ENCODE measurements at regions not wholly inside any gene's neighbourhood (a gene's known extent, or its start where the extent isn't known, plus 50 kb on each side); places are given as distances from the start of the nearest gene placed in this dataset.
"Not testable (repeated sequence)": the region's sequence is repeated elsewhere in the genome, so short reads cannot be mapped to it uniquely, and the experiment has no call there.

DNA sequence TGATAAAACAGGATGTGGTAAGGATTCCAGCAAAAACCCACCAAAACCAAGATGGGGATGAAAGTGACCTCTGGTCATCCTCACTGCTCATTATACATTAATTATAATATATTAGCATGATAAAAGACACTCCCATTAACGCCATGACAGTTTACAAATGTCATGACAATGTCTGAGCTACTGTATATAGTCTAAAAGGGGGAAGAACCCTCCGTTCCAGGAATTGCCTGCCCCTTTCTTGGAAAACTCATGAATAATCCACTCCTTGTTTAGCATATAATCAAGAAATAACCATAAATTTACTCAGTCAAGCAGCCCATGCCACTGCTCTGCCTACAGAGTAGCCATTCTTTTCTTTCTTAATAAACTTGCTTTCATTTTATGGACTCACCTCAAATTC is 96.4 kb upstream of the VLDLR start:
- Mint-ChIP-seq H3K9me3 (ENCODE audit: unreplicated experiment) (peaks cover 5% of the 10 kb centered on the region), H3K4me1 (ENCODE audit: low read depth, unreplicated experiment) (peaks cover 5% of the 10 kb centered on the region), H3K4me3 (ENCODE audit: unreplicated experiment) (no peak overlapping the region), H3K27ac (ENCODE audit: unreplicated experiment) (no peak overlapping the region), H3K27me3 (ENCODE audit: unreplicated experiment) (peaks cover 2% of the 10 kb centered on the region), H3K36me3 (ENCODE audit: unreplicated experiment) (peaks cover 10% of the 10 kb centered on the region)
- TF ChIP-seq, protein P1, sequence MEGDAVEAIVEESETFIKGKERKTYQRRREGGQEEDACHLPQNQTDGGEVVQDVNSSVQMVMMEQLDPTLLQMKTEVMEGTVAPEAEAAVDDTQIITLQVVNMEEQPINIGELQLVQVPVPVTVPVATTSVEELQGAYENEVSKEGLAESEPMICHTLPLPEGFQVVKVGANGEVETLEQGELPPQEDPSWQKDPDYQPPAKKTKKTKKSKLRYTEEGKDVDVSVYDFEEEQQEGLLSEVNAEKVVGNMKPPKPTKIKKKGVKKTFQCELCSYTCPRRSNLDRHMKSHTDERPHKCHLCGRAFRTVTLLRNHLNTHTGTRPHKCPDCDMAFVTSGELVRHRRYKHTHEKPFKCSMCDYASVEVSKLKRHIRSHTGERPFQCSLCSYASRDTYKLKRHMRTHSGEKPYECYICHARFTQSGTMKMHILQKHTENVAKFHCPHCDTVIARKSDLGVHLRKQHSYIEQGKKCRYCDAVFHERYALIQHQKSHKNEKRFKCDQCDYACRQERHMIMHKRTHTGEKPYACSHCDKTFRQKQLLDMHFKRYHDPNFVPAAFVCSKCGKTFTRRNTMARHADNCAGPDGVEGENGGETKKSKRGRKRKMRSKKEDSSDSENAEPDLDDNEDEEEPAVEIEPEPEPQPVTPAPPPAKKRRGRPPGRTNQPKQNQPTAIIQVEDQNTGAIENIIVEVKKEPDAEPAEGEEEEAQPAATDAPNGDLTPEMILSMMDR (IDR thresholded peaks at IDR 0.05; ENCODE audit: partially characterized antibody, unreplicated experiment): no peak
- DNase-seq: no peak

DNA sequence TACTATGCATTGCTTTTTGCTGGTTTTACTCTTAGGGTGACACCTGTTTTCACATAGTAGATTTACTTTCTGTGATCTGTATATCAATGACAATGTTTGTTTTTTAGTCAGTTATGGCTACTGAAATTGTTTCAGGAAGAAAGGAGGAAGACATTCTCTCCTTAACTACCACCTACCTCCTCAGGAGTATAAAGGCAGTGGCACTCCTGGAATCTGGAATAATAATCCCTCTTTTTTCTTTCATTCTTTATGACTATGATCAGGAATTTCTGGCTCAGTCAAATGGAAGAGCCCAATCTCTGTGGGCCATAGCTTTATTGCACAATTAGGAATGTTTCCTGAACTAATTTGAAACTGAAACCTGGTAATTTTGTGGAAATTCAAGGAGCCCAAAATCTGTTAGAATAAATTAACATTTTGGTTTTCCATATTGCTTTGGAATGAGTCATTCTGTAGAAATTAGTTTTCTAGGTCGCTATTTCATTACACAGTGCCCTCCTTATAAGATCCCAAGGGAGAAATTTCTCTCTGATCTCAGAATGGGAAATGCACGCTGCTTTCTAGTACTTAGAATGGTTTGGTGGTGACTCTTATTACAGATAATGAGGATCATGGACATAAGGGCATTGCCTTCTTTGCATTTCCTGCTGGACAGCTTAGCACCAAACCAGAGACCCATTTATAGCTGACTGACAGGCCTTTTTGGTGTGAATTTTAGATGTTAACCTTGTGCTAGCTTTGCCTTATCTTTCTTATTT is 95.3 kb upstream of the VLDLR start:
- no peak overlapping the region for H3K4me3 Mint-ChIP-seq (ENCODE audit: unreplicated experiment)
- TF ChIP-seq, protein P1 (IDR thresholded peaks at IDR 0.05; ENCODE audit: partially characterized antibody, unreplicated experiment): no peak
- peaks cover 4% of the 10 kb centered on the region for H3K4me1 Mint-ChIP-seq (ENCODE audit: low read depth, unreplicated experiment)
- peaks cover 5% of the 10 kb centered on the region for H3K9me3 Mint-ChIP-seq (ENCODE audit: unreplicated experiment)
- no peak for DNase-seq
- H3K27ac Mint-ChIP-seq (ENCODE audit: unreplicated experiment): no peak overlapping the region
- H3K36me3 Mint-ChIP-seq (ENCODE audit: unreplicated experiment): peaks cover 7% of the 10 kb centered on the region
- peaks cover 2% of the 10 kb centered on the region for H3K27me3 Mint-ChIP-seq (ENCODE audit: unreplicated experiment)

DNA sequence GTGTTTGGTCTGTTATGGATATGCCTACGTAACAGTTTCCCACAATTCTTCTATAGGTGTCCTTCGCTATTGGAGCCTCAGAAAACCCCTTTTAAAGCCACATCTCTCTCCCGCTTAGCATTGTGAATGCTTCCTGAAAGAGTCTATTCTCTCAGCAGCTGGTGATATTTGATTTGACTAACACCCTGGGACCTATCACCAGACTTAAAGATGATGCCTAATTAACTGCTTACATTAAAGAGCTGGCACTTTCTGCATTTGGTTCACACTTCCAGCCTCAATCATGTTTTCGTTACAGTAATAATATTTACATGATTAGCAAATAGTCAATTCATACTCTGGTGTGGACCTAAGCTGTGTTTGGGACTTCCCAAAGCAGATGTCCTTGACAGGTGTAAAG is 90.1 kb upstream of the VLDLR start:
- H3K4me3 Mint-ChIP-seq (ENCODE audit: unreplicated experiment): no peak overlapping the region
- no peaks in the 10 kb centered on the region for H3K4me1 Mint-ChIP-seq (ENCODE audit: low read depth, unreplicated experiment)
- DNase-seq: no peak
- TF ChIP-seq, protein P1 (IDR thresholded peaks at IDR 0.05; ENCODE audit: partially characterized antibody, unreplicated experiment): no peak
- peaks cover 2% of the 10 kb centered on the region for H3K9me3 Mint-ChIP-seq (ENCODE audit: unreplicated experiment)
- peaks cover 7% of the 10 kb centered on the region for H3K36me3 Mint-ChIP-seq (ENCODE audit: unreplicated experiment)
- H3K27me3 Mint-ChIP-seq (ENCODE audit: unreplicated experiment): no peaks in the 10 kb centered on the region
- H3K27ac Mint-ChIP-seq (ENCODE audit: unreplicated experiment): no peak overlapping the region

DNA sequence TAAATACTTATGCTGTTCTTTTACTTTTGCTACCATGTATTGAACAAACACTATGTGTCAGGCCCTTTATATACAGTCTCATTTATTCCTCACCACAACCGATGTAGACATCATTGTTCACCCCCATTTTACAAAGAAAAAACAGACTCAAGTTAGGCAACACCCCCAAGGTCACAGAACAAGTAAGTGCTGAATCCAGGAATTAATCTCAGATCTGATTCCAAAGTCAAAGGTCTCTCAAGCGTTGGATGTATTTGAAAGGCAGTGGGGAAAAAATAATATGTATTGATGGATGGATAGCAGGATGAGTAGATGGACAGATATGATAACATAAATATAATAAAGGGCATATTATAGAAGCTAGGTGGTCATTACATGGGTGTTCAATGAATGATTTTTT is 85.1 kb upstream of the VLDLR start:
- Mint-ChIP-seq H3K4me1 (ENCODE audit: low read depth, unreplicated experiment) (no peaks in the 10 kb centered on the region), H3K4me3 (ENCODE audit: unreplicated experiment) (no peak overlapping the region), H3K27me3 (ENCODE audit: unreplicated experiment) (no peaks in the 10 kb centered on the region), H3K9me3 (ENCODE audit: unreplicated experiment) (no peaks in the 10 kb centered on the region), H3K27ac (ENCODE audit: unreplicated experiment) (no peak overlapping the region), H3K36me3 (ENCODE audit: unreplicated experiment) (no peaks in the 10 kb centered on the region)
- DNase-seq: no peak
- TF ChIP-seq, protein P1 (IDR thresholded peaks at IDR 0.05; ENCODE audit: partially characterized antibody, unreplicated experiment): no peak

DNA sequence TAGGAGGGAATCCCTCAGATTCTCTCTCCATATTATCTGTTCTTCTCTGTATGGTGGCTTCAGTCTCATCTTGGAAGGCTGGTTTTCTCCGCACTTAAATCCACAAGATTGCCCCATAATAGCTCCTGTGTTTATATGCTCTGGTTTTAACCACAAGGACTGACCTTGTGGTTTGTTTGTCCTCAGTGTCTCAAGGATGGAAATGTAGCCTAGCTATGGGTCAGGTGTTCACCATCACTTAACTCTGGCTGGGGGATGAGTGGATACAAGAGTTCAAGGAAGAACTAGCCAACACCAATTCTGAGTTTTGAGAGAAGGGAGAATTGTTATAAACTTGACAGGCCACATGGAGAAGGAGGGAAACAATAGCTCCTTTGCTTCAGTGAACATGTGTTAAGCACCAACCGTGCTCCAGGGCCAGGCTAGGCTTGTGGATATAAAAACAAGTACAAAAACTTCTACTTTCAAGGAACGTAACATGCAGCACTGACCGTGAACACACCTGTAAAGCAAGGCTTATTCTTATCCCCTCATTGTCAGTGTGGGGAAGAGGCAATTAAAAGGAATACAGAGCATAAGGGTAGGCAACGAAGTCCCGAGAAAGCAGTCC is 75.6 kb upstream of the VLDLR start:
- peaks cover 5% of the 10 kb centered on the region for H3K9me3 Mint-ChIP-seq (ENCODE audit: unreplicated experiment)
- H3K27me3 Mint-ChIP-seq (ENCODE audit: unreplicated experiment): no peaks in the 10 kb centered on the region
- H3K36me3 Mint-ChIP-seq (ENCODE audit: unreplicated experiment): peaks cover 7% of the 10 kb centered on the region
- H3K4me1 Mint-ChIP-seq (ENCODE audit: low read depth, unreplicated experiment): no peaks in the 10 kb centered on the region
- no peak for DNase-seq
- no peak overlapping the region for H3K27ac Mint-ChIP-seq (ENCODE audit: unreplicated experiment)
- TF ChIP-seq, protein P1 (IDR thresholded peaks at IDR 0.05; ENCODE audit: partially characterized antibody, unreplicated experiment): no peak
- no peak overlapping the region for H3K4me3 Mint-ChIP-seq (ENCODE audit: unreplicated experiment)

DNA sequence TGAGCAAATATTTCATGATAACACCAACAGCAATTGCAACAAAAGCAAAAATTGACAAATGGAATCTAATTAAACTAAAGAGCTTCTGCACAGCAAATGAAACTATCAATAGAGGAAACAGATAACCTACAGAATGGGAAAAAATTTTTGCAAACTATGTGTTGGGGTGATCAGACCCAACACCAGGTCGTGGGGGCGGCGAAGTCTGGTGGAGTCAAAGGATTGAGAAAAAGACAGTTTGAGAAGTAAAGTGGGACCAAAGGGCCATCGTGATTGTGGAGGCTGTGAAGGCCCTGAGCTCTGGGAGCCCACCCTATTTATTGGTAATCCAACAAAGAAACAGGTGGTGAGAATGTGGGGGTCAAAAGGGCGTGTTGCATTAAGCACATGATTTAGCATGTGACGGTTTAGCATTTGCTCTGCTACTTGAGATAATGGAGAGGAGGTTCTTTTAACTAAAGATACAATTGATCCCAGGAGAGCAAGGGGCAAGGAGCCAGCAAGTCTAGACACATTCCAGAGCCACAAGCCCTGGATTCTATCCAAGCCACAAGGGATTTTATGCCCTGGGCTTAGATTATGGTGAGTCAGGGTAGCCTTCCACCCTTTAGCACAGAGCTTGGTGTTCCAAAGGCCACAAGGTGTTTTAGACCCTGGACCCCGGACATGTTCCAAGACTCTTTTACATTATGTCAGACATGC is 65.5 kb upstream of the VLDLR start:
- not testable (repeated sequence) for H3K9me3 Mint-ChIP-seq (ENCODE audit: unreplicated experiment); H3K4me1 Mint-ChIP-seq (ENCODE audit: low read depth, unreplicated experiment); H3K27me3 Mint-ChIP-seq (ENCODE audit: unreplicated experiment); DNase-seq; H3K4me3 Mint-ChIP-seq (ENCODE audit: unreplicated experiment); H3K27ac Mint-ChIP-seq (ENCODE audit: unreplicated experiment)
- peaks cover 19% of the 10 kb centered on the region for H3K36me3 Mint-ChIP-seq (ENCODE audit: unreplicated experiment)

All from glutamatergic neuron (in vitro differentiated cells).